H1 (cell line): ENCODE measurements at regions not wholly inside any gene's neighbourhood (a gene's known extent, or its start where the extent isn't known, plus 50 kb on each side); places are given as distances from the start of the nearest gene placed in this dataset.

Source experiments
- CTCF ChIA-PET: fragments of 300-600 bp; sonication (Branson Sonifier 250); formaldehyde crosslinking; loops from one replicate; lab custom pipeline; 2021; ENCODE audit not compliant: partially characterized antibody; lab: Charles Lee
- POLR2A ChIA-PET: fragments of 300-600 bp; sonication (Branson Sonifier 250); formaldehyde crosslinking; loops from one replicate; lab custom pipeline; 2021; ENCODE audit warnings: inconsistent platforms; ENCODE audit not compliant: partially characterized antibody; lab: Charles Lee
- DNase-seq, 2 experiments: peaks; one replicate each; pipeline versions ENCODE4 v3.0.0 to v3.0.0-alpha.2; 2010 to 2022; ENCODE audit warnings: low spot score in 2 of 2, low read depth in 1 of 2, mixed read lengths in 1 of 2
- FAIRE-seq: peaks from 2 replicates; lab custom pipeline; 2011; peaks lifted over from hg19 to GRCh38; lab: Jason Lieb, UNC
- H2AFZ ChIP-seq: 2 replicates; pipeline ENCODE4 v1.8.1; 2012; ENCODE audit warnings: low read length, inconsistent platforms
- H2AK5ac ChIP-seq: 2 replicates; pipeline ENCODE4 v1.6.1; 2013; ENCODE audit warnings: low read depth, low read length
- H2BK120ac ChIP-seq: replicated peaks from 2 replicates; pipeline ENCODE3; 2013; ENCODE audit warnings: low read depth, low read length, inconsistent platforms
- H2BK12ac ChIP-seq: 2 replicates; pipeline ENCODE4 v1.6.1; 2013; ENCODE audit warnings: low read depth, low read length
- H2BK15ac ChIP-seq: 2 replicates; pipeline ENCODE4 v1.6.1; 2013; ENCODE audit warnings: low read length
- H2BK20ac ChIP-seq: 2 replicates; pipeline ENCODE4 v1.6.1; 2013; ENCODE audit warnings: low read length
- H2BK5ac ChIP-seq: 2 replicates; pipeline ENCODE4 v1.6.1; 2013; ENCODE audit warnings: low read depth, low read length
- H3K14ac ChIP-seq: 2 replicates; pipeline ENCODE4 v1.6.1; 2013; ENCODE audit warnings: inconsistent platforms; ENCODE audit not compliant: insufficient read length
- H3K18ac ChIP-seq: 2 replicates; pipeline ENCODE4 v1.6.1; 2013; ENCODE audit warnings: low read length; ENCODE audit errors: extremely low read depth
- H3K23ac ChIP-seq: 2 replicates; pipeline ENCODE4 v1.6.1; 2013; ENCODE audit warnings: inconsistent platforms; ENCODE audit not compliant: insufficient read length
- H3K23me2 ChIP-seq: 2 replicates; pipeline ENCODE4 v1.6.1; 2013; ENCODE audit warnings: low read depth, low read length
- H3K27ac ChIP-seq: 2 replicates; pipeline ENCODE4 v1.6.1; 2011; ENCODE audit warnings: low read depth, low read length, inconsistent platforms
- H3K27me3 ChIP-seq, 4 experiments: replicated peaks in 1 of 4; 1 replicate in 1 of 4; 2 replicates in 3 of 4; pipeline versions ENCODE4 v1.6.1 to v1.8.1; 2011 to 2013; ENCODE audit warnings: low read length in 3 of 4, mild to moderate bottlenecking in 3 of 4, inconsistent platforms in 2 of 4, mixed read lengths in 2 of 4, moderate library complexity in 1 of 4; ENCODE audit not compliant: control insufficient read depth in 3 of 4, insufficient read depth in 3 of 4; ENCODE audit errors: extremely low read depth in 1 of 4
- H3K36me3 ChIP-seq, 4 experiments: 2 replicates each; pipeline versions ENCODE4 v1.6.1 to v1.8.1; 2011 to 2013; ENCODE audit warnings: mild to moderate bottlenecking in 4 of 4, low read length in 3 of 4, moderate library complexity in 2 of 4, control low read depth in 1 of 4, inconsistent platforms in 1 of 4; ENCODE audit not compliant: insufficient read depth in 4 of 4, control insufficient read depth in 2 of 4
- H3K4ac ChIP-seq: replicated peaks from 2 replicates; pipeline ENCODE3; 2013; ENCODE audit warnings: low read length, low read depth, mixed read lengths, inconsistent platforms; ENCODE audit not compliant: insufficient read length
- H3K4me1 ChIP-seq, 4 experiments: replicated peaks in 1 of 4; 1 replicate in 1 of 4; 2 replicates in 3 of 4; pipeline versions ENCODE4 v1.6.1 to v1.8.1; 2011 to 2013; ENCODE audit warnings: low read length in 3 of 4, inconsistent platforms in 2 of 4, mixed read lengths in 1 of 4; ENCODE audit not compliant: insufficient read depth in 4 of 4, control insufficient read depth in 3 of 4
- H3K4me2 ChIP-seq, 2 experiments: 2 replicates each; pipeline versions ENCODE4 v1.6.1 to v1.8.1; 2011 to 2013; ENCODE audit warnings: low read depth in 2 of 2, low read length in 2 of 2, control low read depth in 1 of 2, inconsistent platforms in 1 of 2, mild to moderate bottlenecking in 1 of 2; ENCODE audit not compliant: insufficient read depth in 1 of 2
- H3K4me3 ChIP-seq, 4 experiments: fragments of 200-600, 300-600 bp in 1 of 4; sonication (generic), shearing (Covaris generic), sonication (Bioruptor Twin) in 1 of 4; 2 replicates each; pipeline versions ENCODE4 v1.5.1 to v1.8.1; 2011 to 2016; ENCODE audit warnings: low read length in 4 of 4, low read depth in 3 of 4, control low read depth in 2 of 4, inconsistent platforms in 2 of 4, mild to moderate bottlenecking in 2 of 4, mixed read lengths in 1 of 4, moderate library complexity in 1 of 4; ENCODE audit not compliant: insufficient read depth in 2 of 4; ENCODE audit errors: extremely low read depth in 1 of 4
- H3K56ac ChIP-seq: replicated peaks from 2 replicates; pipeline ENCODE3; 2013; ENCODE audit warnings: low read depth, mild to moderate bottlenecking, mixed read lengths, low read length, inconsistent platforms; ENCODE audit not compliant: insufficient read length
- H3K79me1 ChIP-seq: 2 replicates; pipeline ENCODE4 v1.6.1; 2013; ENCODE audit warnings: low read depth, low read length, control low read depth
- H3K79me2 ChIP-seq, 2 experiments: 2 replicates each; pipeline versions ENCODE4 v1.6.1 to v1.8.1; 2012 to 2013; ENCODE audit warnings: low read length in 2 of 2, mild to moderate bottlenecking in 2 of 2, inconsistent platforms in 1 of 2; ENCODE audit not compliant: insufficient read depth in 2 of 2, control insufficient read depth in 1 of 2
- H3K9ac ChIP-seq, 4 experiments: replicated peaks in 1 of 4; 1 replicate in 1 of 4; 2 replicates in 3 of 4; pipeline versions ENCODE4 v1.6.1 to v1.8.1; 2011 to 2013; ENCODE audit warnings: low read depth in 3 of 4, low read length in 3 of 4, control low read depth in 2 of 4, mild to moderate bottlenecking in 2 of 4, moderate library complexity in 2 of 4, inconsistent platforms in 1 of 4; ENCODE audit errors: extremely low read depth in 1 of 4
- H3K9me3 ChIP-seq, 2 experiments: 2 replicates each; pipeline versions ENCODE4 v1.6.1 to v1.8.1; 2012 to 2013; ENCODE audit warnings: mild to moderate bottlenecking in 2 of 2, moderate library complexity in 2 of 2, control low read depth in 1 of 2, inconsistent platforms in 1 of 2, low read depth in 1 of 2, low read length in 1 of 2, mixed read lengths in 1 of 2; ENCODE audit not compliant: insufficient read depth in 2 of 2
- H4K20me1 ChIP-seq, 2 experiments: replicated peaks in 1 of 2; 2 replicates each; pipeline versions ENCODE3 to v1.8.1; 2011 to 2013; ENCODE audit warnings: inconsistent platforms in 2 of 2, low read length in 2 of 2, mild to moderate bottlenecking in 1 of 2; ENCODE audit not compliant: insufficient read depth in 2 of 2, control insufficient read depth in 1 of 2
- H4K5ac ChIP-seq: 2 replicates; pipeline ENCODE4 v1.6.1; 2013; ENCODE audit warnings: low read length, low read depth, mixed read lengths, inconsistent platforms; ENCODE audit not compliant: insufficient read length
- H4K8ac ChIP-seq: 2 replicates; pipeline ENCODE4 v1.8.0; 2013; ENCODE audit warnings: mild to moderate bottlenecking, moderate library complexity, low read length, inconsistent platforms; ENCODE audit not compliant: insufficient read depth; ENCODE audit errors: extremely low read depth
- H4K91ac ChIP-seq: replicated peaks from 2 replicates; pipeline ENCODE3; 2013; ENCODE audit warnings: low read length, mixed read lengths, inconsistent platforms; ENCODE audit not compliant: insufficient read length
- BCL11A ChIP-seq, 2 experiments: IDR thresholded peaks; one replicate each; pipeline ENCODE4 v1.6.1; 2011; ENCODE audit warnings: low read depth in 2 of 2, low read length in 2 of 2, mild to moderate bottlenecking in 2 of 2
- CBX8 ChIP-seq: fragments of 300-800, 300-1000 bp; sonication (generic); IDR thresholded peaks from 2 replicates; pipeline ENCODE4 v1.7.1; 2016; ENCODE audit warnings: low read depth, low read length, borderline replicate concordance
- CEBPB ChIP-seq: IDR thresholded peaks from 2 replicates; pipeline ENCODE4 v1.6.1; 2012; ENCODE audit warnings: low read depth, low read length
- HDAC2 ChIP-seq, 2 experiments: fragments of 300-600 bp in 1 of 2; sonication (generic) in 1 of 2; IDR thresholded peaks; 2 replicates each; pipeline ENCODE4 v1.6.1; 2011 to 2012; ENCODE audit warnings: low read depth in 2 of 2, low read length in 2 of 2, mild to moderate bottlenecking in 2 of 2, moderate library complexity in 2 of 2, borderline replicate concordance in 1 of 2, inconsistent platforms in 1 of 2
- KDM5A ChIP-seq: fragments of 200-600 bp; IDR thresholded peaks from 2 replicates; pipeline ENCODE4 v1.7.1; 2012; ENCODE audit warnings: mild to moderate bottlenecking, low read length, inconsistent platforms, mixed read lengths
- NANOG ChIP-seq: IDR thresholded peaks from 2 replicates; pipeline ENCODE4 v1.6.1; 2011; ENCODE audit warnings: low read length, low read depth, mild to moderate bottlenecking, inconsistent platforms; ENCODE audit not compliant: insufficient read depth, poor library complexity, severe bottlenecking
- PHF8 ChIP-seq: fragments of 200-600 bp; sonication (generic); conservative IDR thresholded peaks from 2 replicates; pipeline ENCODE4 v1.7.1; 2012; ENCODE audit warnings: low read depth, mild to moderate bottlenecking, inconsistent platforms, low read length, moderate library complexity
- POLR2A ChIP-seq, 2 experiments: IDR thresholded peaks; 1 replicate in 1 of 2; 2 replicates in 1 of 2; pipeline ENCODE4 v1.6.1; 2011; ENCODE audit warnings: low read depth in 2 of 2, low read length in 2 of 2, mild to moderate bottlenecking in 2 of 2; ENCODE audit errors: control extremely low read depth in 1 of 2
- SRF ChIP-seq: IDR thresholded peaks from 2 replicates; pipeline ENCODE4 v1.6.1; 2011; ENCODE audit warnings: mild to moderate bottlenecking, low read depth, low read length, moderate library complexity
- TAF1 ChIP-seq: IDR thresholded peaks from 2 replicates; pipeline ENCODE4 v1.6.1; 2011; ENCODE audit warnings: mild to moderate bottlenecking, low read depth, low read length
- TBP ChIP-seq: IDR thresholded peaks from 2 replicates; pipeline ENCODE4 v1.6.1; 2011; ENCODE audit warnings: low read depth, low read length, improper control_type of control experiment
- TCF12 ChIP-seq: IDR thresholded peaks from 2 replicates; pipeline ENCODE4 v1.6.1; 2011; ENCODE audit warnings: low read depth, mild to moderate bottlenecking, low read length
- WGBS, 2 experiments: shearing (Covaris generic) in 1 of 2; methylation state at CpG; one replicate each; pipeline versions ENCODE4 v1.1.6 to v1.1.7; 2013 to 2015; ENCODE audit warnings: low lambda C conversion rate in 2 of 2, mixed read lengths in 2 of 2, inconsistent platforms in 1 of 2, low coverage in 1 of 2, missing lambda C conversion rate in 1 of 2; ENCODE audit not compliant: insufficient replicate concordance in 2 of 2, insufficient coverage in 1 of 2, insufficient read length in 1 of 2; ENCODE audit errors: extremely low coverage in 1 of 2, missing lambda C conversion rate in 1 of 2; 5-methylcytosine and 5-hydroxymethylcytosine counted together
- TF ChIP-seq, protein P1 (sequence below): IDR thresholded peaks from 2 replicates; pipeline ENCODE4 v1.6.1; 2012; ENCODE audit warnings: inconsistent platforms

DNA sequence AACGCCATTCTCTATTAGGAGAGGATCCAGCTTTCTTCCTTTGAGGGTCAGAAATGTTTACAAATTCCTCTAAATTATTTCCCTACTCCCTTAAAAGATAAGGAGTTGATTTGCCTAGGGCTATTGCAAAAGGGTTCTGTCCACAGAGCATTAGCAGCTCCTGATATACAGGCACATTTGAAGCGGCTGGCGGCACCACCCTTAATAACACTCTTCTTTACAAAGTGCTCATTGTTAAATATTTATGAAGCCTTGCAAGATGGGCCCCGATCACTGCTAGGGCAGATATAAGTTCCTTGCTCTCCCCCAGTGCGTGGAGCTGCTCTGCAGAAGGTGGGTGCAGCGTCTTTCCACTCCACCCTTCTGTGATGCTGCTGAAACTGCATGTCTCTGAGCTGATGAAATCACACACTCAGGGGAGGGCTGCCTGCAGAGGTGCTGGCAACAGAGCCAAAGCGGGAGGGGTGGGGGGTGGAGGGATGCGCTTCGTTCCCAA, 116.7 kb upstream of the NTM start:
- Histone ChIP-seq H3K23me2 (peaks cover 4% of the 10 kb centered on the region; the same call in 1 of the 2 replicates), H4K91ac (peak overlapping the region; percentile 100), H3K27me3 (no peaks in the 10 kb centered on the region), H2BK20ac (peak overlapping the region; percentile 98), H3K36me3 (peaks cover 0 to 13% (median 6%) of the 10 kb centered on the region in 4 experiments; a peak in 2 of 8 replicates), H3K4me1 (peaks cover 2 to 8% (median 6%) of the 10 kb centered on the region in 4 experiments; a peak in 5 of 7 replicates), H4K8ac (peak overlapping the region; percentile 92), H4K5ac (peak overlapping the region; percentile 94), H2BK15ac (peak overlapping the region; percentile 97; the same call in 1 of the 2 replicates), H4K20me1 (no peaks in the 10 kb centered on the region), H3K79me2 (peaks cover 3 to 31% of the 10 kb centered on the region in 2 experiments; a peak in 2 of 4 replicates), H2AK5ac (peak overlapping the region; percentile 98), H3K27ac (peak overlapping the region; percentile 88), H2BK5ac (peak overlapping the region; percentile 100), H2BK12ac (peak overlapping the region; percentile 96), H3K9ac (peak overlapping the region; percentile 45 to 86 (median 70)), H3K14ac (no peak overlapping the region), H3K23ac (no peak overlapping the region), H2AFZ (no peak overlapping the region), H3K79me1 (no peaks in the 10 kb centered on the region), H3K4me2 (peak overlapping the region; percentile 78 to 81), H3K4ac (peak overlapping the region; percentile 100), H2BK120ac (peak overlapping the region; percentile 97), H3K4me3 (peak overlapping the region; percentile 55 to 74 (median 58)), H3K18ac (peak overlapping the region; percentile 100), H3K56ac (peak overlapping the region; percentile 97), H3K9me3 (peaks cover 0 to 6% of the 10 kb centered on the region in 2 experiments; a peak in 1 of 4 replicates)
- FAIRE-seq (peak; percentile 28), DNase-seq (peak; percentile 52 to 53)
- POLR2A ChIA-PET, result interaction anchor here (0.6 to 4.9 kb wide), 41 partner anchors 8 to 309 kb away, joined by 3 to 70 read pairs (median 4); no protein-coding TSS in a partner anchor
- 2% methylated on average over 9 of the region's 9 CpGs; no CpG with 5 or more reads in 1 of the 2 experiments for WGBS, 2 experiments
- CTCF ChIA-PET, result interaction anchor here (0.7 to 1.8 kb wide), 9 partner anchors 8 to 421 kb away, joined by 3 to 4 read pairs (median 3); no protein-coding TSS in a partner anchor
- TF ChIP-seq NANOG, result no peak
- no peak for TF ChIP-seq TCF12
- TF ChIP-seq, protein P1, sequence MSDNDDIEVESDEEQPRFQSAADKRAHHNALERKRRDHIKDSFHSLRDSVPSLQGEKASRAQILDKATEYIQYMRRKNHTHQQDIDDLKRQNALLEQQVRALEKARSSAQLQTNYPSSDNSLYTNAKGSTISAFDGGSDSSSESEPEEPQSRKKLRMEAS, result no peak
- 0 out of 2 replicates have a peak, but pooled peaks have one; percentile 20 for TF ChIP-seq PHF8
- 0 out of 2 replicates have a peak, but pooled peaks have one; percentile 31 for TF ChIP-seq CEBPB
- TF ChIP-seq KDM5A, result no peak
- no peak for TF ChIP-seq SRF
- peak in 1 of 2 experiments; percentile 27; a peak in 1 of 3 replicates for TF ChIP-seq POLR2A (IDR thresholded peaks at IDR 0.05; ENCODE audit: control extremely low read depth in 1 of 2, low read depth in 2 of 2, low read length in 2 of 2)
- TF ChIP-seq TBP, result peak; percentile 48; the same call in 1 of the 2 replicates
- no peak for TF ChIP-seq HDAC2 (IDR thresholded peaks at IDR 0.05; ENCODE audit: borderline replicate concordance in 1 of 2, low read depth in 2 of 2, low read length in 2 of 2)
- TF ChIP-seq CBX8, result no peak
- peak; percentile 68; the same call in 1 of the 2 replicates for TF ChIP-seq TAF1
- no peak for TF ChIP-seq BCL11A (IDR thresholded peaks at IDR 0.05; ENCODE audit: low read depth in 2 of 2, low read length in 2 of 2)
